ENCODE measurements at regions not wholly inside any gene's neighbourhood (a gene's known extent, or its start where the extent isn't known, plus 50 kb on each side); places are given as distances from the start of the nearest gene placed in this dataset.

DNA sequence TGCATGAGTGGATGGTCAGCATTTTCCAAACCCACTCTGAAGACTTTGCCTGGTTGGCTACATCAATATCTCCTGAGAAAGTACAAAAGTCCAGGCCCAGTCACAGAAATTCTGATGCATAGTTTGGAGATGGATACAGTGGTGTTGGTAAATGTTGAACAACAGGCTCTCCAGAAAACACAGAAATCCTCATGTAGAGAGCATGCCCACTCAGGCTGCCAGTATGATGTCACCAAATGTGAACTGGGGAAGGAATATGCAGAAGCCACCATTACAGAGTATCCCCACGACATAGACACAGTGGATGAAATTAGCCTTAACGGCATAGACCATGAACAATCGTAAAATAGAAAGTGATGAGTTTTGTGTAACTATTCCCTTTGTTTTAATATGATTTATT lies 97.1 kb upstream of the NXT1 start:
- peaks cover 13% of the 10 kb centered on the region; the same call in 1 of the 2 replicates for H3K4me1 ChIP-seq (ENCODE audit: insufficient read depth, low read length)
- no peaks in the 10 kb centered on the region for H3K27me3 ChIP-seq (ENCODE audit: insufficient read depth, low read length)
- H3K36me3 ChIP-seq (ENCODE audit: insufficient read depth, low read length) = no peaks in the 10 kb centered on the region
- WGBS = 100% methylated on average over 1 of the region's 3 CpGs
- no peaks in the 10 kb centered on the region for H3K9me3 ChIP-seq (ENCODE audit: insufficient read depth, low read depth, low read length)
- no peak overlapping the region for H3K27ac ChIP-seq (ENCODE audit: low read depth, low read length)
- no peak overlapping the region for H3K9ac ChIP-seq (ENCODE audit: low read depth, low read length)
- H3K4me3 ChIP-seq (ENCODE audit: low read length) = no peak overlapping the region

DNA sequence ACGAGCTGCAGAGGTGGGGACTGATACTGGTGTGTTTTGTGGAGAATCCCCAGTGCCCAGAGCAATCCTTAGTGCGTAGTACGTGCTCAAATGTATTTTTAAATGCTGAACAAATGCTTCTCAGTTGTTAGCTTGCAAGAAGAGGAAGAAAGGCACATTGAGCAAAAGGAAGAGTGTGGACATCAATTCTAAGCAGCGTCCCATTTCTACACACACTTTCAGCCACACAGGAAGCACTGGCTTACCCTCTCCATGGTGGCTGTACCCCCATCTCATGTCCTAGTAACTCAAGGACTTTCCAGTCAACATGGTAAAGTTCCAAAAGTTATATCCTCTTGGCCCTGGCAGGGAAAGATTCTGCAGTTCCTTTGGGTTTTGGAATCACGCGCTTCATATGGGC lies 98.8 kb upstream of the NXT1 start:
- 0 out of 2 replicates have a peak, but pooled peaks cover 4% of the 10 kb centered on the region for H3K4me1 ChIP-seq (ENCODE audit: insufficient read depth, low read length)
- no peaks in the 10 kb centered on the region for H3K27me3 ChIP-seq (ENCODE audit: insufficient read depth, low read length)
- H3K27ac ChIP-seq (ENCODE audit: low read depth, low read length) = no peak overlapping the region
- 96% methylated on average over 6 of the region's 6 CpGs for WGBS
- H3K9ac ChIP-seq (ENCODE audit: low read depth, low read length) = no peak overlapping the region
- H3K4me3 ChIP-seq (ENCODE audit: low read length) = no peak overlapping the region
- no peaks in the 10 kb centered on the region for H3K36me3 ChIP-seq (ENCODE audit: insufficient read depth, low read length)
- no peaks in the 10 kb centered on the region for H3K9me3 ChIP-seq (ENCODE audit: insufficient read depth, low read depth, low read length)

DNA sequence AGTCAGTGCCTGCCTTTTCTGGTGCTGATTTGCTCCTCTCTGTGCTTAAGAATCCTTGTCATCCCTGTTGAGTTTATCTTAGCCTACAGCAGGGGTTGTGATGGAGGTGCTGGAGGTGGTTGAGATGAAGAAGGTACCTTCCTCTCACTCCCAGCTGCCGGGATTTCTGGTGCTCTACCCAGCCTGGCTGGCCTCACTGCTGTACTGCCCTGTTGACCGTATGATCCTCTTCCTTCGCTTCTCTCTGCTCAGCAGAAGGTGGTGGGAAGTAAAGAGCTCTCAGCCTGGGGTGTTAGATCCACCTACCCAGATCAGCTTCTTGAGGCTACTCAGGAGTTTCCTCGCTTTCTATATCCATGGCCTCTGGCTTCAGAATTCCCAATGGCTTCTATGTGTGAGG lies 101.0 kb upstream of the NXT1 start:
- 83% methylated on average over 4 of the region's 4 CpGs for WGBS
- H3K9ac ChIP-seq (ENCODE audit: low read depth, low read length) = no peak overlapping the region
- no peaks in the 10 kb centered on the region for H3K27me3 ChIP-seq (ENCODE audit: insufficient read depth, low read length)
- no peaks in the 10 kb centered on the region for H3K9me3 ChIP-seq (ENCODE audit: insufficient read depth, low read depth, low read length)
- no peak overlapping the region for H3K27ac ChIP-seq (ENCODE audit: low read depth, low read length)
- no peak overlapping the region for H3K4me3 ChIP-seq (ENCODE audit: low read length)
- no peaks in the 10 kb centered on the region for H3K36me3 ChIP-seq (ENCODE audit: insufficient read depth, low read length)
- 0 out of 2 replicates have a peak, but pooled peaks cover 3% of the 10 kb centered on the region for H3K4me1 ChIP-seq (ENCODE audit: insufficient read depth, low read length)

DNA sequence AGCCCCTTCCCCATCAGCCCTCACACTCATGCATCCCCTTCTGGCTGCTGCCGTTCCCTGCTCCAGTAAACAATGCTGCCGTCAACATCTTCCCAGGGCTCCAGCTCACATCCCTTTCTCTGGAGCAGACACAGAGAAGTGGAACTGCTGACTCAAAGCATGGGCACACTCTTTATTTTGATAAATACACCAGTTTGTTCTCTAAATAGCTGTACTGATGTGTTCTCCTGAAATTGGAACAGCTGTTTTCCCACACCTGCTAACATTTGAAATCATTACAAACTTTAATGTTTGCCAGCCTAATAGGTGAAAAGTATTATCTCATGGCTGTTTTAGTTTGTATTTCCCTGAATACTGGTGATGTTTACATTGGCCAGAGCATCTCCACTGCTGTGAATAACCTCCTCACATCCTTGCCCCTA lies 102.1 kb upstream of the NXT1 start:
- Histone ChIP-seq H3K36me3 (ENCODE audit: insufficient read depth, low read length) (no peaks in the 10 kb centered on the region), H3K27ac (ENCODE audit: low read depth, low read length) (no peak overlapping the region), H3K4me3 (ENCODE audit: low read length) (no peak overlapping the region), H3K4me1 (ENCODE audit: insufficient read depth, low read length) (0 out of 2 replicates have a peak, but pooled peaks cover 3% of the 10 kb centered on the region), H3K9me3 (ENCODE audit: insufficient read depth, low read depth, low read length) (no peaks in the 10 kb centered on the region), H3K9ac (ENCODE audit: low read depth, low read length) (no peak overlapping the region), H3K27me3 (ENCODE audit: insufficient read depth, low read length) (no peaks in the 10 kb centered on the region)
- 70% methylated on average over 2 of the region's 2 CpGs for WGBS

DNA sequence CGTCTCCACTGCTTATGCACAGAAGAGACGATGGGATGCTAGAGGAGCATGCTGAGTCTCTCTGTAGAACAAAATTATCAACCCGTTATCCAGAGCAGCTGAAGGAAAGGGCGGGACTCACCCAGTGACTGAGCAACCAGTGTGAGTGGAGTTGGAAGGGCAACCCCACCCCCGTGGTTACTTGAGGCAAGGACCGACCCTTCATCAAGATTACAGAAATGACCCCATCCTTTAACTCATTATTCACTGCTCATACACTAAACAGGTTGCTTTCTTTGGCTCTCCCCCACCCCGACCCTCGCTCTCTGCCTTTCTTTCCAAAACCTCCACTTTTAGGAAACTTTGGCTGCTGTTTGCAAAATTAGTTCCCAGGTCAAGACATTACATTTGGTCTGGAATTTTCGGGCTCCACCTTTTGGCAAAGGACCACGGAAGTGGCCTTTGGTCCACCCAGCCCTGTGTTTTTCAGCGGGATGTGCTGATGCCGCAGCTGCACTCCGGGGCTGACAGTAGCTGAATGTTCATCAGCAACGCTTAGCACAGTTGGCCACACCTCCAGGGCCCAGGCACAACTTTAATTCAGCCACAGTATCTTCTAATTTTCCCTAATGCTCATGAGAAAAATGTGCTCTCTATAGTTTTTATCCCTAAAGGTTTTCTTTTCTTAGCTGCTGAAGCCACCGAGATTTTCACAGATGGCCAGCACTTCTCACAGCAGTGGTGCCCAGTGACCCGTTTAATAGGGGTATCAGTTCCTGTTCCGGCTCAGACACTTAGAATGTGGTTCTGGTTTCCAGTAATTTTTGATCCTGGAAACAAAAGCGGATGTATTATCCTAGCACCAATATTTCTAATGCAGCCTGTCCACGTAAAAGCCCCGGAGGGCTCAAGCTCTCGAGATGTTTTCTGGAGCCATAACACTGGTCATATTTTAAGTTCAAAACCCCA lies 103.6 kb upstream of the NXT1 start:
- Histone ChIP-seq H3K27ac (ENCODE audit: low read depth, low read length) (no peak overlapping the region), H3K4me3 (ENCODE audit: low read length) (no peak overlapping the region), H3K36me3 (ENCODE audit: insufficient read depth, low read length) (no peaks in the 10 kb centered on the region), H3K4me1 (ENCODE audit: insufficient read depth, low read length) (0 out of 2 replicates have a peak, but pooled peaks cover 3% of the 10 kb centered on the region), H3K9ac (ENCODE audit: low read depth, low read length) (no peak overlapping the region), H3K9me3 (ENCODE audit: insufficient read depth, low read depth, low read length) (no peaks in the 10 kb centered on the region), H3K27me3 (ENCODE audit: insufficient read depth, low read length) (no peaks in the 10 kb centered on the region)
- 88% methylated on average over 21 of the region's 21 CpGs for WGBS

DNA sequence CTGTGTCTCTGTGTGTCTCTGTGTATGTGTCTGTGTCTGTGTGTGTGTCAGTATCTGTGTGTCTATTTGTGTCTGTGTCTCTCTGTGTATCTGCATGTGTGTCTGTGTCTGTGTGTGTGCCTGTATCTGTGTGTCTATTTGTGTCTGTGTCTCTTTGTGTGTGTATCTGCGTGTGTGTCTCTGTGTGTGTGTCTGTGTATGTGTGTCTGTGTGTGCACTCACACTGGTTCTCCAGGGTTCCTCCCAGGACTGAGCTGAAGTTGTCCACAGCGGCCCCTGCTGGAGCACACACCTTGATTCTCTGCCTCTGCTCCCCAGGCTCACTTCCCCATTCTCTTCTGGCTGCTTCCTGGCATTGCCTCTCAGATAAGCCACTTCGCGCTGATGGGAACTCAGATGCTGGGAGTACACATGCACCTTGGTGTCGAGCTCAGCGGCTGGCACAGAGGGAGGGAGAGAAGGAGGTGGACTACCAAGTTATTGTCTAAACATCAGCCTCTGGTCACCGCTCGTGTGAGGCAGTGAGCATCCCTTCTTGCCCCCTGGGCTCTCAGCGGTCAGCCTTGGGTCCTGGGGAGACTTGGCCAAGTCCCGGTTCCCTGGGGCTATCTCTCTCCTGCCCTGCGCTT lies 104.9 kb upstream of the NXT1 start:
- no peaks in the 10 kb centered on the region for H3K9me3 ChIP-seq (ENCODE audit: insufficient read depth, low read depth, low read length)
- H3K4me1 ChIP-seq (ENCODE audit: insufficient read depth, low read length) = 0 out of 2 replicates have a peak, but pooled peaks cover 3% of the 10 kb centered on the region
- H3K9ac ChIP-seq (ENCODE audit: low read depth, low read length) = no peak overlapping the region
- no peaks in the 10 kb centered on the region for H3K36me3 ChIP-seq (ENCODE audit: insufficient read depth, low read length)
- no peak overlapping the region for H3K4me3 ChIP-seq (ENCODE audit: low read length)
- no peak overlapping the region for H3K27ac ChIP-seq (ENCODE audit: low read depth, low read length)
- 64% methylated on average over 11 of the region's 11 CpGs for WGBS
- no peaks in the 10 kb centered on the region for H3K27me3 ChIP-seq (ENCODE audit: insufficient read depth, low read length)

DNA sequence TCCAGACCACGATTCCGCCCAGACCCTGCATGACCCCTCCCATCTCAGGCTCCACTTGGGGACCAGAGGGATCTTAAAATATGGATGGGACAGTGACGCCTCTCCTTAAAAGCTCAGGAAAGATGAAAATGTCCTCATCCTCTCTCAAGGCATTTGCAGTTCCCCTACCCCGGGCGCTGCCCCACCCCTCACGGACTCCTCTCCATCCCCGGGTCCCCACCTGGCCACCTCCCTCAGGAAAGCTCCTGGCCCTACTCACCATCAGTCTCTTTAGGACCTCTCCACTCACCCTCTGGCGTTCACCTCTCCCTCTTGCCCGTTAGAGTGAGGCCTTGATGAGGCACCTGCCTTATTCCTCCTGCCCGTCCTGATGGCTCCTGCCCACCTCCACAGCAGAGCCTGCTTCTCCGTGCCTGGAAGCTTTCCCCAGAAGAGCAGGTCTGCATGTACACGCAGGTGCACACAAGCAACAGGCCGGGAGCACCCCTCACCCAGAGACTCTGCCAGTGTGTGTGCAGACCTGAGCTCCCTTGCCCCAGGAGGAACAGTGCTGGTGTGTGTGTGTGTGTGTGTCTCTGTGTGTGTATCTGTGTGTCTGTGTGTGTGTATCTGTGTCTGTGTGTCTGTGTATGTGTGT lies 105.6 kb upstream of the NXT1 start:
- 0 out of 2 replicates have a peak, but pooled peaks cover 3% of the 10 kb centered on the region for H3K4me1 ChIP-seq (ENCODE audit: insufficient read depth, low read length)
- WGBS = 91% methylated on average over 13 of the region's 13 CpGs
- H3K27me3 ChIP-seq (ENCODE audit: insufficient read depth, low read length) = no peaks in the 10 kb centered on the region
- H3K9me3 ChIP-seq (ENCODE audit: insufficient read depth, low read depth, low read length) = no peaks in the 10 kb centered on the region
- H3K36me3 ChIP-seq (ENCODE audit: insufficient read depth, low read length) = no peaks in the 10 kb centered on the region
- H3K9ac ChIP-seq (ENCODE audit: low read depth, low read length) = no peak overlapping the region
- H3K27ac ChIP-seq (ENCODE audit: low read depth, low read length) = no peak overlapping the region
- no peak overlapping the region for H3K4me3 ChIP-seq (ENCODE audit: low read length)

DNA sequence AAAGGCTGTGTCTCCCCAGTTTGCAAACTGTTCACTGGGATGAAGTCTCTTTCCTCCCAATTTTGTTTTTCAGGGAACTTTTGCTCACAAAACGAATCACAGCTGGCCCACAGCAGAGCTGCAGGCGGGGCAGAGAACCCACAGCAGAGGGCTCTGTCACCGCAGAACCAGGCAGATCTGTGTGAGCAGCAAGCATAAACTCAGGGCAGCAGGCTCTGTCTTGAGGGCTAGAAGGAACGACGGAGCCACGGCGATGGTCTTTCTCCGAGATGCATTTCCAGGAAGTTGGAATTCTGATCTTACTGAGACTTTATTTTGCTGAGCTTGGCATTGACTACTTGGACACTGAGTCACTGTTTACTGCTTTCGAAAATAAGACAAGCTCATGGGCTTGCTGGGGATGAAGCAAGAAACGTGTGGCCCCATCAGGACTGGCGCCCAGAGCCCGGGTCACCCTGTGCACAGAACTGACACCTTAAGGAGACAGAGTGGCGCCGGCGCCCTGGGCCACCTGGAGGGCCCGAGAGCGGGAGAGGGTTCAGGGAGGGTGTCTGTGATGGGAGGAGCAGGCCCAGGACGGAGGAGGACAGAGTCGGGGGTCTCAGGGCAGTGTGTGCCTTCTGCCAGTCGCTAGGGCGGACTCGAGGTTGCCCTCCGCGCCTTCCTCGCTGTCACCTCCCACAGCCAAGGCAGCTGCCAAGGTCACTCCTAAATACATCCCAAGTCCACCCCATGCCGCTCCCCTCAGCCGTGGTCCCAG lies 106.3 kb upstream of the NXT1 start:
- H3K27me3 ChIP-seq (ENCODE audit: insufficient read depth, low read length) = no peaks in the 10 kb centered on the region
- no peak overlapping the region for H3K9ac ChIP-seq (ENCODE audit: low read depth, low read length)
- 93% methylated on average over 27 of the region's 27 CpGs for WGBS
- H3K4me3 ChIP-seq (ENCODE audit: low read length) = no peak overlapping the region
- H3K36me3 ChIP-seq (ENCODE audit: insufficient read depth, low read length) = no peaks in the 10 kb centered on the region
- no peaks in the 10 kb centered on the region for H3K9me3 ChIP-seq (ENCODE audit: insufficient read depth, low read depth, low read length)
- H3K4me1 ChIP-seq (ENCODE audit: insufficient read depth, low read length) = 0 out of 2 replicates have a peak, but pooled peaks cover 3% of the 10 kb centered on the region
- H3K27ac ChIP-seq (ENCODE audit: low read depth, low read length) = no peak overlapping the region

DNA sequence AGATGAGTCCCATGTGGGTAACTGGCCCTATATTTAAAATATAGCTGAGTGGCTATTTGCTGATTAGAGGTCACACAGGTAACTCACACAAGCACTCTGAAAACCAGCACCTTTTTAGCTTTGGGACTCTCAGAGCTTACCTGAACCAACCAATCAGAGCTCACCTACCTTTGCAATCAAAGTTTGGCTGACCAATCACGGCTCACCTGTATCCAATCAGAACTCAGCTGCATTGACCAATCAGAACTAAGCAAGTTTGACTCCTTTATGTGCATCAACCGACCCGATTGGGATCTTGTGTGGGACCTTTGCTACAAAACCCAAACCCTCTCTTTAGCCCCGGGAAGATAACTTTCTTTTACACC lies 106.8 kb upstream of the NXT1 start:
- H3K9me3 ChIP-seq (ENCODE audit: insufficient read depth, low read depth, low read length) = no peaks in the 10 kb centered on the region
- 93% methylated on average over 4 of the region's 4 CpGs for WGBS
- H3K27me3 ChIP-seq (ENCODE audit: insufficient read depth, low read length) = no peaks in the 10 kb centered on the region
- no peak overlapping the region for H3K4me3 ChIP-seq (ENCODE audit: low read length)
- H3K27ac ChIP-seq (ENCODE audit: low read depth, low read length) = no peak overlapping the region
- H3K4me1 ChIP-seq (ENCODE audit: insufficient read depth, low read length) = 0 out of 2 replicates have a peak, but pooled peaks cover 3% of the 10 kb centered on the region
- no peak overlapping the region for H3K9ac ChIP-seq (ENCODE audit: low read depth, low read length)
- no peaks in the 10 kb centered on the region for H3K36me3 ChIP-seq (ENCODE audit: insufficient read depth, low read length)

DNA sequence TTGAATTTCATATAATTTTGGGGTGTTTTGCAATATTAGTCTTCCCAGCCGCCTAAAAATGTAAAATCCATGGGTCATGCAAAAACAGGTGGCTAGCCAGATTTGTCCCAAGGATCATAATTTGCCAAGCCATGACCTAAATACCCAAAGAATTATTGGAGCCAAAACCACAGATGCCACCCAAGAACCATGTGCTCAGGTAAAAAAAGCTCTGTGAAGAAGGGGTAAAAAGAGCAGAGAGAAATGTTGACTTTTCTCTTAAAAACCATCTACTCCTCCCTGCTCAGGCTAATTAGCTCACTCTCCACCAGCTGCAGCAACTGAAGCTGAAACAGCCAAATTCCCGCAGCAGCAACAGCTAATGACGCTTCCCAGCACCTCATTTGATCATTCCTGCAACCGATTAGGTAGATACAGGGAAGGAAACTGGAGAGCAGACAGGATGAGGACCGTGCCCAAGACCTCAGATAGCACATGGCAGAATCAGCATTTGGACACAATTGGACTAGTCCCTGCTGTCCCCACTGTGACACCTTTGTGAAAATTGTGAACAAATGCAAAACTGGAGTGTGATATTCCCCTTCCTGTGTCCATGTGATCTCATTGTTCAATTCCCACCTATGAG lies 107.9 kb upstream of the NXT1 start:
- Histone ChIP-seq H3K36me3 (ENCODE audit: insufficient read depth, low read length) (no peaks in the 10 kb centered on the region), H3K27ac (ENCODE audit: low read depth, low read length) (no peak overlapping the region), H3K9me3 (ENCODE audit: insufficient read depth, low read depth, low read length) (no peaks in the 10 kb centered on the region), H3K9ac (ENCODE audit: low read depth, low read length) (no peak overlapping the region), H3K4me3 (ENCODE audit: low read length) (no peak overlapping the region), H3K27me3 (ENCODE audit: insufficient read depth, low read length) (no peaks in the 10 kb centered on the region), H3K4me1 (ENCODE audit: insufficient read depth, low read length) (no peaks in the 10 kb centered on the region)
- WGBS = 92% methylated on average over 5 of the region's 5 CpGs
